HepG2 (cell line): ENCODE measurements at regions not wholly inside any gene's neighbourhood (a gene's known extent, or its start where the extent isn't known, plus 50 kb on each side); places are given as distances from the start of the nearest gene placed in this dataset.

Experiments
- ATAC-seq: fragments of 200-7000 bp; cut with Tn5 transposase; 3 replicates; pipeline ENCODE4 v1.9.1; 2020; ENCODE audit warnings: mild to moderate bottlenecking, moderate library complexity
- BruUV-seq: library from RNA; stranded (reverse); fragments of 400-500 nt; replicated peaks from 2 replicates; lab custom pipeline; 2021; lab: Mats Ljungman, UMichigan
- CTCF ChIA-PET: fragments of 300-600 bp; formaldehyde crosslinking; extraction: SDS; loops from one replicate; lab custom pipeline; 2021; ENCODE audit warnings: low total read pairs, inconsistent platforms, low intra/inter-chr PET ratio; lab: Yijun Ruan, JAX
- POLR2A ChIA-PET: fragments of 350-600 bp; sonication (Branson Sonifier 250); formaldehyde crosslinking; loops from one replicate; lab custom pipeline; 2020; ENCODE audit warnings: antibody characterized with exemption, inconsistent platforms; lab: Yijun Ruan, JAX
- DNase-seq: peaks from one replicate; pipeline ENCODE4 v3.0.0-alpha.2; 2015; ENCODE audit warnings: low spot score
- FAIRE-seq: peaks from 3 replicates; lab custom pipeline; 2011; peaks lifted over from hg19 to GRCh38; lab: Jason Lieb, UNC
- H2AFZ ChIP-seq: one replicate; pipeline ENCODE4 v1.6.1; 2011; ENCODE audit warnings: low read length, inconsistent platforms
- H3K27ac ChIP-seq: fragments of 300-600 bp; 3 replicates; pipeline ENCODE4 v1.8.0; 2011; ENCODE audit warnings: mixed run types, mild to moderate bottlenecking, mixed read lengths, low read length, inconsistent platforms; ENCODE audit not compliant: insufficient read depth; ENCODE audit errors: extremely low read length
- H3K27me3 ChIP-seq, 2 experiments: fragments of 200-600 bp in 1 of 2; 2 replicates in 1 of 2; 3 replicates in 1 of 2; pipeline versions ENCODE4 v1.6.0 to v1.8.0; 2011; ENCODE audit warnings: low read length in 2 of 2, mild to moderate bottlenecking in 2 of 2, moderate library complexity in 2 of 2, inconsistent platforms in 1 of 2; ENCODE audit not compliant: insufficient read depth in 2 of 2, control insufficient read depth in 1 of 2
- H3K36me3 ChIP-seq, 2 experiments: fragments of 200-600 bp in 1 of 2; replicated peaks in 1 of 2; 2 replicates in 1 of 2; 3 replicates in 1 of 2; pipeline versions ENCODE4 v1.5.1 to v1.8.0; 2011; ENCODE audit warnings: low read length in 2 of 2, inconsistent platforms in 1 of 2; ENCODE audit not compliant: insufficient read depth in 2 of 2, control insufficient read depth in 1 of 2
- H3K4me1 ChIP-seq: 2 replicates; pipeline ENCODE4 v1.5.1; 2012; ENCODE audit warnings: low read length, inconsistent platforms; ENCODE audit not compliant: insufficient read depth
- H3K4me2 ChIP-seq: 2 replicates; pipeline ENCODE4 v1.6.0; 2011; ENCODE audit warnings: low read depth, low read length, inconsistent platforms
- H3K4me3 ChIP-seq, 3 experiments: fragments of 200-600 bp in 1 of 3; sonication (generic), shearing (Covaris generic) in 1 of 3; replicated peaks in 1 of 3; 2 replicates each; pipeline ENCODE4 v1.5.1; 2011 to 2016; ENCODE audit warnings: low read length in 3 of 3, inconsistent platforms in 2 of 3, low read depth in 2 of 3, mild to moderate bottlenecking in 2 of 3, control low read depth in 1 of 3, mixed read lengths in 1 of 3; ENCODE audit not compliant: insufficient read depth in 1 of 3
- H3K79me2 ChIP-seq: one replicate; pipeline ENCODE4 v1.6.1; 2011; ENCODE audit warnings: low read length, inconsistent platforms; ENCODE audit not compliant: insufficient read depth
- H3K9ac ChIP-seq: 2 replicates; pipeline ENCODE4 v1.6.0; 2011; ENCODE audit warnings: mild to moderate bottlenecking, low read depth, low read length, inconsistent platforms; ENCODE audit not compliant: insufficient read depth
- H3K9me3 ChIP-seq: 2 replicates; pipeline ENCODE4 v1.5.1; 2012; ENCODE audit warnings: mild to moderate bottlenecking, low read length
- H4K20me1 ChIP-seq: 2 replicates; pipeline ENCODE4 v1.6.0; 2011; ENCODE audit warnings: inconsistent platforms, mild to moderate bottlenecking, low read length, moderate library complexity; ENCODE audit not compliant: insufficient read depth
- KMT2A ChIP-seq: sonication (generic); formaldehyde crosslinking; IDR thresholded peaks from 2 replicates; pipeline ENCODE4 v1.4.0; 2020; ENCODE audit warnings: missing genetic modification reagents
- PRDM10 ChIP-seq: sonication (generic); formaldehyde crosslinking; IDR thresholded peaks from 2 replicates; pipeline ENCODE4 v1.4.0; 2020; ENCODE audit warnings: low read depth, missing genetic modification reagents
- SP5 ChIP-seq: IDR thresholded peaks from 2 replicates; pipeline ENCODE4 v1.6.1; 2016; ENCODE audit warnings: low read depth, borderline replicate concordance
- SRF ChIP-seq: IDR thresholded peaks from 2 replicates; pipeline ENCODE4 v1.6.1; 2011; ENCODE audit warnings: mild to moderate bottlenecking, low read depth, low read length, moderate library complexity
- ZNF446 ChIP-seq: sonication (generic); formaldehyde crosslinking; IDR thresholded peaks from 2 replicates; pipeline ENCODE4 v1.5.0; 2020; ENCODE audit warnings: mild to moderate bottlenecking, missing genetic modification reagents
- ZNF770 ChIP-seq: sonication (generic); formaldehyde crosslinking; IDR thresholded peaks from 2 replicates; pipeline ENCODE4 v1.5.0; 2020; ENCODE audit warnings: mild to moderate bottlenecking, missing genetic modification reagents
- in situ Hi-C: cut with HindIII; loops from 2 replicates; pipeline ENCODE4 v1.10.0; 2017; ENCODE audit warnings: low pct_unique_long_range_greater_than_20kb; ENCODE audit not compliant: extremely low pct_ligation_motif_present
- intact Hi-C: fragments of 100-400 bp; cut with micrococcal nuclease; formaldehyde crosslinking; loops from one replicate; pipeline ENCODE4 v1.10.0; 2022; ENCODE audit not compliant: unreplicated experiment

GRCh38 chr3:111249421-111249820 is 177.8 kb downstream of the NECTIN3 start:
- FAIRE-seq, result no peak
- intact Hi-C loops (no loop called here), in situ Hi-C loops (no loop called here)
- no peaks in the 10 kb centered on the region for H4K20me1 ChIP-seq
- ChIA-PET CTCF (no interaction called here), POLR2A (no interaction called here)
- H3K9ac ChIP-seq, result no peak overlapping the region
- H3K36me3 ChIP-seq, result no peaks in the 10 kb centered on the region
- H2AFZ ChIP-seq, result no peak overlapping the region
- no peaks in the 10 kb centered on the region for H3K4me1 ChIP-seq
- H3K9me3 ChIP-seq, result no peaks in the 10 kb centered on the region
- TF ChIP-seq SRF, result no peak
- TF ChIP-seq PRDM10 (CRISPR knock-in tag), result no peak
- TF ChIP-seq ZNF446 (CRISPR knock-in tag), result no peak
- no peak for TF ChIP-seq ZNF770 (CRISPR knock-in tag)
- no peak for TF ChIP-seq KMT2A (CRISPR knock-in tag)
- TF ChIP-seq SP5 (CRISPR knock-in tag), result no peak
- ATAC-seq, result no peak
- no peak overlapping the region for H3K4me2 ChIP-seq
- H3K79me2 ChIP-seq, result no peaks in the 10 kb centered on the region
- no peak for DNase-seq
- no peaks in the 10 kb centered on the region for H3K27me3 ChIP-seq
- H3K4me3 ChIP-seq, result no peak overlapping the region
- BruUV-seq, result no TSS peak
- H3K27ac ChIP-seq, result no peak overlapping the region
